Head of caudate nucleus (tissue), 42 donors: ENCODE measurements at regions not wholly inside any gene's neighbourhood (a gene's known extent, or its start where the extent isn't known, plus 50 kb on each side); places are given as distances from the start of the nearest gene placed in this dataset.

ENCODE experiments used
- DNase-seq, 42 donors: peaks; one replicate each; pipeline versions ENCODE4 v3.0.0 to v3.0.0-alpha.2; 2020 to 2021; ENCODE audit warnings: mixed read lengths in 7 of 42
- intact Hi-C: fragments of 100-400 bp; cut with DNase I; formaldehyde crosslinking; loops from one replicate; pipeline ENCODE4 v1.15.0; 2022

DNA sequence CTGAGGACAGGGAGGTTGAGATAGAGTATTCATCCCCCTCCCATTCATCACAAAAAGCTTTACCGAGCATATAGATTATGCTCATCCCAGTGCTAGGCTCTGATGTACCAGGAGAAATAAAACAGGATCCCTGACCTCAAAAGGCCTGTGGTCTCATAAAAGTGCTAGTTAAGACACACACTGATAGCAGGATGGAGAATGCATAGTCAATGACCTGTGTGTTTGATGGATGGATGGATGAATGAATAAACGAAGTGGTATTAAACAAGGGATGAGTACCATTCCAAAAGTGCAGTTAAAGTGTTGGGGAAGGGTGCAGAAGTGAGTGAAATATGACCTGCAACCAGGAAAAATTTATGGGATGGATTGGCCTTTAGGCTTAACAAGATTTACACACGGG is 133.9 kb upstream of the NUDT7 start:
- intact Hi-C loops = no loop called here
- no peak for DNase-seq

DNA sequence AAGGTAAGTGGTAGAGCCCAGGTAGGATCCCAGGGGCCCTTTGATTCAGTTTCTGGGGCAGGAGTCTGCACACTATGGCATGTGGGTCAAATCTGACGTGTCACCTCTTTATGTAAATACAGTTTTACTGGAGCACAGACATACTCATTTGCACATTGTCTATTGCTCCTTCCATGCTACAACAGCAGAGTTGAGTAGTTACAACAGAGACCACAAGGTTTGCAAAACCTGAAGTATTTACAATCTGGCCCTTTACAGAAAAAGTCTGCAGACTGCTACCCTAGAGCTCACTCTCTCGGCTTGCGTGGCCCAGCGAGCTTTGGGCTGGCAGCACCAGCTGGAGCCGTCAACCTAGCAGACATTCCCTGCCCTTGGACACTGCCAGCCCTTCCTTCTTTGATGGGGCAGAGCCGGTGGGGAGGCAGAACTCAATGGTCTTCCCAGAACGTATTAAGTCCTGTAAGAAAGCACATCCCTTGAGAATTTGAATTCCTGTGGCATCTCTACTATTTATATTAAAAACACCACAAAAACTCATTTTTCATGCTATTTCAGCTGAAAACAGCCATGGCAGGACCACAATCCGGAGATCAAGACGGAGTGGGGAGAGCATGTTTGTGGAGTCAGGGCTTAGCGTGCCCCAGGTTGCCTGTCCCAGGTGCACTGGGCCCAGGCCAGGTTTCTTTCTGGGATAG is 133.1 kb upstream of the NUDT7 start:
- intact Hi-C loops = no loop called here
- DNase-seq = no peak

DNA sequence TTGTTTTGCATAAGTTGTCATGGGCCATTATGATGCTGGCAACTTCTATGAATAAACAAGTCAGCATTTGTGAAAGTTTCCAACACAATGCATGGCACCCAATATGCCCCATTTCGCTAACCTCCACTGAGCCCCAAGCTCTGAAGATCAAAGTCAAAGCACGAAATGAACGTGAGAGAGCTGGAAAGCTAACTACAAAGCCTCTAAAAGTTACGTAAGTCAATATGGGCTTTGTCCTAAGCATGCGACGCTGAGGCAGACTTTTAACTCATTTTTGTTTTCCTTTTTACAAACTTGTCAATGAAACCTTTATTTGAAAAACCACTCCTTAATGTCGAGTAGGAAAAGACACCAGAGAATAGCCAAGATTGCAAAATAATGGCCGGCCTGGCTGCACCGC is 131.6 kb upstream of the NUDT7 start:
- intact Hi-C loops = no loop called here
- DNase-seq = no peak

DNA sequence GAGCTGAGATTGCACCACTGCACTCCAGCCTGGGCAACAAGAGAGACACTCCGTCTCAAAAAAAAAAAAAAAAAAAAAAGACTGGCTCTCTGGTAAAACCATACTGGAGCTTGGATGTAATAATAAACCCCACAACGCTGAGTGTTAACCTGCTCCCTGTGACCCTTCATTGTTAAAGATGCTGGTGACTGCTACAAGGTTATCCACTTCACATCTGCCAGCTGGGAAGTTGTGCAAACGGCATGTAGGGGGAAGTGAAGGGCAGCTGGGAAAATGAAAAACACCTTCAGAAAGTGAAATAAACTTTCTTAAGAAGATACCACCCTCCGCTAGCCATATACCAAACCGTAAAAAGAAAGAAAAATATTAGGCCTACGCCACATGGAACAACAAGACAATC is 131.0 kb upstream of the NUDT7 start:
- no peak for DNase-seq
- intact Hi-C loops = no loop called here

DNA sequence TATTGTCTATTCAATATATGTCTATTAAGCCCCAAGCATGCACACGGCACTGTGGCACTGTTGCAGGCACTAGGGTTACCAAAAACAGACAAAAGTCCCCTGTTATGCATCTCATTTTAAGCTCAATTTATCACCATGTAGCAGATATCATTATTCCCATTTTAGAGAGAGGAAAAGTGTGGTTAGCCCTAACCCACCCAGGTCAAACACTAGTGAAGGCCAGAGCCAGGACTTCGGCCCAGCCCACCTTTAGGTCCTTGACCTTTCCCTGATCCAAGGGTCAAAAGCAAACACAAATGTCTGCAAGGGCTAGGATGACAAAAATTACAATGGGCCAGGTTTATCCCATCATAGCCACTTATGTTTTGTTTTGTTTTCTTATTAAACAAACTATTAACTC is 130.3 kb upstream of the NUDT7 start:
- intact Hi-C loops = no loop called here
- no peak for DNase-seq

DNA sequence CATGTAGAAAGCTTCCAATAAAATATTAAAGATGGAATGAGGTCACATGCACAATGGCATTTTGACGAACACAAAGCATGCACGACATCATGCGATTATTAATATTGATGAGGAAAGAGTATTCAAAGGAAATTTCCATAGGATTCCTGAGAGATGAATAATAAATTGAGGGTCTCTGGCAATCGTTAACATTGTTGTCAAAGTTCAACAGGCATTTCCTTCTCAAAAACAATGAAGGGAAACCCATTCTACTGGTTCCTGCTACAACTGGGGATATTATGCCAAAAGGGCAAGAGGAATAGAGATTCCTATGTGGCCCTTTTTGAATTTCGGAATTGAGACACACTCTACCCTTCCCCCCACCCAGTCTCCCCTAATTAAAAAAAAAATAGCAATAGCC is 128.3 kb upstream of the NUDT7 start:
- no peak for DNase-seq
- intact Hi-C loops = no loop called here

DNA sequence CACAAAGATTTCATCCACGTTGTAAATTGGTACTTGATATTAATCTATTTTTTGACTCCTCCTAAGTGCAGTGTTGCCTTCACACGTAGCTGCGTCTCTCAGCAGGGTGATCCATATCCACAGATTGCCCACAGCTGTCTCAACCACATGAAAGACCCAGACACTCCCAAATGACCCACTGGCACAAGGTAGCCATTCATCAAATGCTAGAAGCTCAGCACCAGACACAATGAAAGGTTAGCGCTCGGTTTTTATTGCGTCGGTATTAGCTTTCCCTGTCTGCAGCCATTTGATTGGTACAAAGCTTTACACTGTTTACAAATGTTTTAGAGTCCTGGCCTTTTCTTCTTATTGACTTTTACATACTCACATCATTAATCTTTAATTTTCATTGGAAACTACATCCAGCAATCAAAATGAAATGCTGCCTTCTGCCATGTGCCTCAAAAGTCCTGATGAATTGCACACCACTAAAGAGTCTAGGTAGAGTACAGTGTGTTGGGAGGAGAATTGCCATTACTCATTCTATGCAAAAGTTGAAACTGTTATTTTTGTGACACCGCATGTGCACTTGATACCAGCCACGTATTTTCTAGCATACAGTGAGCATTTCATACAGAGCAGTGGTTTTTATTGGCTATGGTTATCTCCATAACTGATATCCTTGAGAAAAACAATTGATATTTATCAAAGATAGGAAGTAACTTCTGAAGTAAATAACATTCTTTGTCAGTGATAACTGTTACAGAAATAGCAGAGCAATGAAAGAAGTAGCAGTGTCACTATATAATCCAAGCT is 127.3 kb upstream of the NUDT7 start:
- DNase-seq = no peak
- intact Hi-C loops = no loop called here

DNA sequence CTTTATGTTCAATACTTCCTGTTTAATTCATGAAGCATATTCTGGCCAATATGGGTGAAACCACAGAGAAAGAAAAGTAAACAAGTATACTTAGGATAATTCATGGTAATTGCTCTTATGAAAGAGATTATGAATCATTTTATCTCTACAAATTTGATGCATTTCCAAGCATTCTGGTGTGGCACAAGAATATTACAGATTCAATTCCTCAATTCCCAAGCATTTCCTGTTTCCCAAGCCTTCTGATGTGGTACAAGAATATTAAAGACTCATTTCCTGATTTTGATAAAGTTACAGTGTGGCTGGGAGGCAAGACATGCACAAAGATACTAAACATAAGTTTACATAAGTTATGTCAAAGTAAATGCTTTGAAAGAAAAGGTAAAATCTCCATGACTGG is 126.1 kb upstream of the NUDT7 start:
- intact Hi-C loops = no loop called here
- no peak for DNase-seq

DNA sequence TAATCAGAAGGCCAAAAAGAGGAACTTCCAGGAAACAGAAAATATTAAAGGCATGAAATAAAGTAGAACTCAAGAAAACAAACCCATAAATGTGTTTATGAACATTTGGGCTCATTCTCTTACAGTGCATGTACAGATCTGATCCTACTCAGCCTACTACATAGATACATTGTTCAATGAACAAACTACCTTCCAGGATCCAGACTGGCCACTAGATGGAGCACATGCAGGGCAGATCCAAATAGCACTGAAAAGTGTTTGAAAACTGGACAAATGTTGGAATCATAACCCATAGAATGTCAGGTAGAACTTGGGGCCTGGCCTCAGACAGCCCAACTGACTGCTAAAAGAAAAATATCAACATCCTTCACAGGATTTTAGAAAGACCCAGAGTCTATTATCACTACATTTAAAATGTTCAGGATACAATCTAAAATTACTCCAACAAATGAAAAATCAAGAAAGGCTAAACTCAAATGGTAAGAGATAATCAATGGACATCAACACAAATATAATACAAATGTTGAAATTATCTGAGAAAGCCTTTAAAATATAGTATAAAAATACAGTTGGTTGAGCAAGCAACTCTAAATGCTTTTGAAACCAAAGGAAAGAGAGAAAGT is 122.4 kb upstream of the NUDT7 start:
- intact Hi-C loops = no loop called here
- peak in 20 of 42 donors; percentile 11 to 62 (median 26) for DNase-seq

DNA sequence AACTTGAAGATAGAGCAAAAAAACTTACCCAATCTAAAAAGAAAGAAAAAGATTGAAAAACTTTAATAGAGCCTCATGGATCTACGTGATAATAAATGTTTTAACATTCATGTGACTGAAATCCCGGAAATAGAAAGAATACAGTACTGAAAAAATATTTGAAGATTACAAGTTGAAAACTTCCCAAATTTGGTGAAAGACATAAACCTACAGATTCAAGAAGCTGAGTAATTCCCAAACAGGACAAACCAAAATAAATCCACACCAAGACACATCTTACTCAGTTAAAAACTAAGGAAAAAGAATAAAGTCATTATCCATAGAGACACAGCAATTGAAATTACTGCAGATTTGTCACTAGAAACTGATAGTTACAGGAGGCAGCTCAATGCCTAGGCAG is 121.8 kb upstream of the NUDT7 start:
- DNase-seq = no peak
- intact Hi-C loops = no loop called here

DNA sequence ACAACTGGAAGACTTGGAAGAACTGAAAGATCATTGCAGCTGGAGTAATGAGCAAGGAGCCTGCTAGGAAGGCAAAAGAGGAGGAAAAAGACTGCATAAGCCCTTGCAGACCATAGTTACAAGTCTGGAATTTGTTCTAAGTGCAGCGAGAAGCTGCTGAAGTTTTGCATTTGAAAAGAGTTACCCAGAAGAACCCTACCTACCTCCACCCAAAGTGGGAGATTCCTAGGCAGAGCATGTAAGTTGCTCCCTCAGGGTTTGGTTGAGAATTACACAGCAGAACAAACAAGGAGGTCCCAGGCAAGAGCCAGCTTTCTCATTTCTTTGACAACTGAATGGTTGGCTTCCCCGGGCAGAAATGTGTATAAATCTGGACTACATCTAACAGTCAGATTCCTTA is 118.7 kb upstream of the NUDT7 start:
- intact Hi-C loops = no loop called here
- DNase-seq = no peak

DNA sequence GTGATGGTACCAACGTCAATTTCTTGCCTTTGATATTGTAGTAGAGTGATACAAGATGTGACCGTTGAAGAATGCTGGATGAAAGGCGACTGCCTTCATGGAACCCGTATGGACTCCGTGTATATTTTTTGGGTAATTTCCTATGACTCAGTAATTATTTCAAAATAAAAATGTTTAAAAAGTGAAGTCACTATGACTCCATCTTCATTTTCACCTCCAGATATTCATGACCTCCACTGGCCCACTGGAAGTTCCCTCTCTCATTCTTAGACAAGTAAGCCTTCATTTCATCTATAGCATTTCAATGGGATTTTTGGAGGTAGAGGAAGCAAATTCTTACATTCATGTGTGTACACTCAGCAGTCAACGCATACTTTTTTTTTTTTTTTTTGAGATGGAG is 111.8 kb upstream of the NUDT7 start:
- intact Hi-C loops = no loop called here
- no peak for DNase-seq

DNA sequence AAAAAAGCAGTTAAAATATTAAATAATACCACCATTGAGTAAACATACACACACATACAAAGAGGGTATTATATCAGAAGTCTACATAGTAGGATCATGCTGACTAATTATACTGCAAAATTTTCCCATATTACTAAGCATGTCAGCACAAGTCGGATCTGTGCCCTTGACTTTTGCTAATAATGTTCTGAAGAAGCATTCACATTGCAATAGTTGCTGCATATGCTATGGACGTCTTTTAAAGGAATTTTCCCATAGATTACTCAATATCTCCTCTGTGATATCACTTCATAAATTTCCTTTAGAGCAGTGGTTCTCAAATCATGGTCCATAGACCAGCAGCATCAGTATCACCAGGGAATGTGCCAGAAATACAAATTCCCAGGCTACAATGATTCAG is 110.9 kb upstream of the NUDT7 start:
- DNase-seq = no peak

DNA sequence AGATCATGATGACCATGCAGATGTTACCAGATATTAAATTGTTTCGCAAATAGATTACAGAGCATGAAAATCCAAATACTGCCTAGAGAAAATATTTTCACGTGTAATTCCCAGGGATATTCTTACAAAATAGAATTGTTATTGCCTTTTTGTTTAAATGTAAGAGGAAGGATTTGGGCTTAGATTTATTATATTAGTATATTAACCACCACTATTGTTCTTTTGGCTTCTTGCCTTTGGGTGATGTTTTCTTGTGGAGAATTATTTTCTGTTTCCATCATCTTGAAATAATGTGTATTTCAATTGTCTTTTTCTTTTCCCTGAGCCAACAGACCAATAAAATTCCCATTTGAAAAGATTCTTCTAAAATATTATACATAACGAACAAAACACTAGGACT is 109.7 kb upstream of the NUDT7 start:
- intact Hi-C loops = no loop called here

More for the DNA sequence above, 110.9 kb upstream of the NUDT7 start:
- intact Hi-C loops = no loop called here

DNA sequence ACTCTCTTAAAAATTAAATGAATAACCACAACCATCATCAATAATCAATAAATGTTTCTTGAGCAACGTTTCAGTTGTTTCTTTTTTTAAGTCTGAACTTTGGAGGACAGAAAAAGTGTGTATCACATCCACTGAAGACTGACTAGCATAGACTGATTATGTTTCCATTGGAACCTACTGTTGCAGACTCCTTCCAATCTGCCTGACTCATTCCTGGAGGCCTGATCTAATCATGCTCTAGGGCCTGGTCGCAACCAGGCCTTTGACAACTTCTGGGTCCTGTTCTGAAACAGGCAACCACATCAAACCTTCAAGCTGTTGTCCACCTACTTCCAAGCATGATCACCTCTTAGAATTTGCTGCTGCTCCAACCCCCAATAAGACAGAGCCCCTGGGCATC is 109.2 kb upstream of the NUDT7 start:
- DNase-seq = no peak
- intact Hi-C loops = no loop called here

More for the DNA sequence above, 109.7 kb upstream of the NUDT7 start:
- DNase-seq = no peak

DNA sequence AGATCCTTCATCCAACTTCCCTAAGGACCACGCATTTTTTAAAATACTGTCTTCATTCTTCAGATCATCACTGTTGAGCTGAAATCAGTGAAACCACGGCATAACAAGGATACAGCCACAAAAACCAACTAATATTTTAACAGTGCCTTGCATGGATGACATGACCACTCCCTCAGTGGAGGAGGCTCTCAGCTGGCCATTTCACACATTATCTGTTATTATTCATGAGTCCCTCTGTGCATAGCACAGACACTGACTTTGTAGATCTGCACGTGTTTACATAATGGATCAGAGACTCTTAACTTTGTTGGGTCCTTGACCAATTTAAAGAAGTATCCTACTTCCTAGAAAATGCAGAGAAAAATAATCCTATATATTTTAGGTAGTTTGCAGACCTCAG is 104.8 kb upstream of the NUDT7 start:
- intact Hi-C loops = no loop called here
- no peak for DNase-seq

DNA sequence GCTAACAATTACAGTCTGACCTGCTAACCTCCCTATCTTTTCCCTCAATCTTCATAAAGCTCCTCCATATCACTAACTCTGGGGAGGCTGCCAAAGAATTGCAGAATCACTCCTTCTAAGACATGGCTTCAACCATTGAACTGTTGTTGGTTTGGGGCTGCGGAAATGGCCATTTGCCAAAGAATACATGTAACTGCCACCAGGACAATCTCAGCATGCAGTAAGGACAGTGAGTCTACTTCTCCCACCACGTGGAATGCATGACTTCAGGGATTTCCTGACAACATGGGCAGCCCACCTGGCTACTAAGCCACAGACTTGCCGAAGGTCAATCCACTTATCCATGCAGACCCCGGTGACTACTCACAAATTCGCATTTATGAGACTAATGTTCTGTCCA is 104.3 kb upstream of the NUDT7 start:
- no peak for DNase-seq
- intact Hi-C loops = no loop called here

DNA sequence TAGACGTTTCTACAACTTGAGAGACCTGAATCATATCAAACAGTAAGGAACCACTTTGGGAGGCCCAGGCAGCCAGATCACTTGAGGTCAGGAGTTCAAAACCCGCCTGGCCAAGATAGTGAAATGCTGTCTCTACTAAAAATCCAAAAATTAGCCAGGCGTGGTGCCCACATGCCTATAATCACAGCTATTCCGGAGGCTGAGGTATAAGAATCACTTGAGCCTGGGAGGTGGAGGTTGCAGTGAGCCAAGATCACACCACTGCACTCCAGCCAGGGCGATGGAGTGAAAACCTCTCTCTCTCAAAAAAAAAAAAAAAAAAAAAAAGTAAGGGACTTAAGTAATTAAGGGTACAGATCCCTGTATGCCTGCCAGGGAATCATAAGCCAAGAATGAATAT is 103.4 kb upstream of the NUDT7 start:
- no peak for DNase-seq
- intact Hi-C loops = no loop called here

DNA sequence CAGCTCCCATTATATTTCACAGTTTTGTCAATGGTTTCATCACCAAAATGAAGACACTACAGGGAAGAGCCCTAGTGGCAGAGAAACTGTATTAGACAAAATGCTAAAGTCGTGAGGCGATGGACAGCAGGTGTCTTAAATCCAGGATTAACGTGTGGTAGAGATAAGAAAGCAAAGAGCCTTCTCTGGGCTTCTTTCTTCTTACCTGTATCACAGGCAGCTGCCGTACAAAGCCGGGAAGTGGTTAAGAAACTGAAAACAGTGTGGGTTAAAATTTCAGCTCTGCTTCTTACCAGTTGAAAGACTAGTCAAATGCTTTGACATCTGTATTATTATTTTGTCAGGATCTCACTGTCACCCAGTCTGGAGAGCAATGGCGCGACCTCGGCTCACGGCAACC is 98.2 kb upstream of the NUDT7 start:
- DNase-seq = no peak
- intact Hi-C loops = no loop called here

DNA sequence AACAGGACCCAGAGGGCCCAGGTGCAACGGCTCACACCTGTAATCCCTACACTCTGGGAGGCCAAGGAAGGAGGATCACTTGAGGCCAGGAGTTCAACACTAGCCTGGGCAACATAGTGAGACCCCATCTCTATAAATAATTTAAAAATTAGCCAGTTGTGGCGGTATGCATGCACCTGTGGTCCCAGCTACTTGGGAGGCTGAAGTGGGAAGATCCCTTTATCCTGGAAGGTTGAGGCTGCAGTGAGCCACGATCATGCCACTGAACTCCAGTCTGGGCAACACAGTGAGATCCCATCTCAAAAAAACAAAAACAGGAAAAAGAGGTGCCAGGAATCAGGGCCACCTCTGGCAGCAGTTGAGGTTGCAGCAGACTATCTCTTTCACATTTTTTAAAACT is 85.7 kb upstream of the NUDT7 start:
- intact Hi-C loops = no loop called here
- DNase-seq = no peak

DNA sequence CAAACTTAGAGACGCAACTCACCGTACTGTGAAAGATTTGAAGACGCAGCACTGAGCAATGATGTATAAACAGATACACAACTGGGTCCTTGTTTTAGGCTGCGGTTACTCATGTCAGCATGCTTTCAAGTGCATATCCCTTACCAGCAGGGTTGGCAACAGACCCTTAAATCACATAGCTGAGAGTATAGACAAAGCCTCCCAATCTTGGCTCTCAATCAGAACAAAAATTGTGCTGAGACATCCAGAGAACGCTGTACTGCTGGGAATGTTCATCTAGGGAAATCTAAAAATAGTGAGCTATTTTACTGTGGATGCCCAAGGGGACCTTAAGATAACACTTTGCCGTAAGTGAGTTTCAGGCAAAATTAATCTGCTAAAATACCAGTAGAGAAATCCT is 84.4 kb upstream of the NUDT7 start:
- intact Hi-C loops = no loop called here
- no peak for DNase-seq
